MCF 10A (cell line): ENCODE measurements at regions not wholly inside any gene's neighbourhood (a gene's known extent, or its start where the extent isn't known, plus 50 kb on each side); places are given as distances from the start of the nearest gene placed in this dataset.

Experiments used
- BruUV-seq: library from RNA; stranded (reverse); fragments of 400-500 nt; replicated peaks from 2 replicates; lab custom pipeline; 2021; lab: Mats Ljungman, UMichigan
- CTCF ChIA-PET: fragments of 300-600 bp; sonication (Branson Sonifier 250); formaldehyde crosslinking; extraction: SDS; loops from one replicate; lab custom pipeline; 2021; ENCODE audit warnings: antibody characterized with exemption, inconsistent platforms; lab: Yijun Ruan, JAX
- POLR2A ChIA-PET: fragments of 300-600, 350-650 bp; sonication (Branson Sonifier 250); formaldehyde crosslinking; extraction: SDS; loops from one replicate; lab custom pipeline; 2020; ENCODE audit warnings: antibody characterized with exemption, inconsistent platforms; lab: Yijun Ruan, JAX
- DNase-seq: peaks from one replicate; pipeline ENCODE4 v3.0.0-alpha.2; 2018; ENCODE audit not compliant: unreplicated experiment
- H3K27ac Mint-ChIP-seq: one replicate; pipeline ENCODE4 v1.8.0; 2022; ENCODE audit warnings: mild to moderate bottlenecking, low read depth, mixed read lengths; ENCODE audit not compliant: unreplicated experiment
- H3K27me3 Mint-ChIP-seq: one replicate; pipeline ENCODE4 v1.8.0; 2022; ENCODE audit warnings: mixed read lengths; ENCODE audit not compliant: insufficient read depth, unreplicated experiment
- H3K36me3 Mint-ChIP-seq: one replicate; pipeline ENCODE4 v1.8.0; 2022; ENCODE audit warnings: mild to moderate bottlenecking, moderate library complexity, mixed read lengths; ENCODE audit not compliant: insufficient read depth, unreplicated experiment
- H3K4me1 Mint-ChIP-seq: one replicate; pipeline ENCODE4 v1.8.0; 2022; ENCODE audit warnings: mixed read lengths; ENCODE audit not compliant: insufficient read depth, unreplicated experiment
- H3K4me3 Mint-ChIP-seq: one replicate; pipeline ENCODE4 v1.8.0; 2022; ENCODE audit warnings: mild to moderate bottlenecking, moderate library complexity, mixed read lengths; ENCODE audit not compliant: unreplicated experiment
- H3K9me3 Mint-ChIP-seq: one replicate; pipeline ENCODE4 v1.8.0; 2022; ENCODE audit warnings: mixed read lengths; ENCODE audit not compliant: unreplicated experiment
- intact Hi-C: fragments of 100-400 bp; cut with micrococcal nuclease; formaldehyde crosslinking; loops from 2 replicates; pipeline ENCODE4 v1.14.1; 2022
- TF ChIP-seq, protein P1 (sequence below): fragments of 200-600 bp; IDR thresholded peaks from one replicate; pipeline ENCODE4 v1.8.0; 2022; ENCODE audit warnings: antibody characterized with exemption, mild to moderate bottlenecking; ENCODE audit not compliant: unreplicated experiment

DNA sequence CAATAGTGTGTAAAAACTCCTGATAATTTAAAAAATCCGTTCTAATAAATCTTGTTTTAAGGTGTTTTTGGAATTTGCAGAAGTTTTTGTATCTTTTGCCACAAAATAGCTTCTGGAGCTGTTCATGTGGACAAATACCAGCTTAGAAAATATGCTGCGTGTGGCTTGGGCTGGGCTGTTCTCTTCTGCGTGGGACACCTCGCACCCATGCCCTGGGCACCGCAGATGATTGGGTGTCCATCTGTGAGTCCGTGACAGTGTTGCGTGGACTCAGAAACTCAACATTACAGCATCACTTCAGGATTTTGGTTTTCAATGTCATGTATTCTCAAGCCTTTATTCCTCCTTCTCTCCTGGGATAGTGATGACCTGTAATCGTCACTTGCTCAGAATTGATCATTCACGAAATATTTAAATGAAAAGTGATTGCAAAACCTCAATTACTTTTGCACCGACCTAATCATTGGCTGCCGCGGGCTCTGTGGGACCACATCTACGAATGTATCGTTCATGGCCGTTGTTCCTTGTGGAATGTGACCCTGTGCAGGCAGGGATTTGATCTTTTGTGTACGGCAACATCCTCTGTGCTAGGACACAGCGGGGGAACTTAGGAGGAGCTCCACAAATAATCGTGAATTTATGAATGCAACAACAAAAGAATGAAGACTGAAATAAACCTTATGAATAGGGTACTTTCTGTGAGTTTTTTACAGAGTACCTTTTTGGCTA lies 210.3 kb upstream of the FOXF1 start:
- ChIA-PET CTCF (no interaction called here), POLR2A (interaction anchor here (1.4 kb wide), 1 partner anchor 9 kb away, joined by 3 read pairs; no protein-coding TSS in a partner anchor)
- BruUV-seq: no TSS peak
- no peak for DNase-seq
- peaks cover 6% of the 10 kb centered on the region for H3K4me1 Mint-ChIP-seq
- H3K27ac Mint-ChIP-seq: no peak overlapping the region
- H3K27me3 Mint-ChIP-seq: peaks cover 67% of the 10 kb centered on the region
- TF ChIP-seq, protein P1, sequence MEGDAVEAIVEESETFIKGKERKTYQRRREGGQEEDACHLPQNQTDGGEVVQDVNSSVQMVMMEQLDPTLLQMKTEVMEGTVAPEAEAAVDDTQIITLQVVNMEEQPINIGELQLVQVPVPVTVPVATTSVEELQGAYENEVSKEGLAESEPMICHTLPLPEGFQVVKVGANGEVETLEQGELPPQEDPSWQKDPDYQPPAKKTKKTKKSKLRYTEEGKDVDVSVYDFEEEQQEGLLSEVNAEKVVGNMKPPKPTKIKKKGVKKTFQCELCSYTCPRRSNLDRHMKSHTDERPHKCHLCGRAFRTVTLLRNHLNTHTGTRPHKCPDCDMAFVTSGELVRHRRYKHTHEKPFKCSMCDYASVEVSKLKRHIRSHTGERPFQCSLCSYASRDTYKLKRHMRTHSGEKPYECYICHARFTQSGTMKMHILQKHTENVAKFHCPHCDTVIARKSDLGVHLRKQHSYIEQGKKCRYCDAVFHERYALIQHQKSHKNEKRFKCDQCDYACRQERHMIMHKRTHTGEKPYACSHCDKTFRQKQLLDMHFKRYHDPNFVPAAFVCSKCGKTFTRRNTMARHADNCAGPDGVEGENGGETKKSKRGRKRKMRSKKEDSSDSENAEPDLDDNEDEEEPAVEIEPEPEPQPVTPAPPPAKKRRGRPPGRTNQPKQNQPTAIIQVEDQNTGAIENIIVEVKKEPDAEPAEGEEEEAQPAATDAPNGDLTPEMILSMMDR: no peak
- no peaks in the 10 kb centered on the region for H3K36me3 Mint-ChIP-seq
- H3K9me3 Mint-ChIP-seq: no peaks in the 10 kb centered on the region
- H3K4me3 Mint-ChIP-seq: no peak overlapping the region
- intact Hi-C loops: no loop called here

DNA sequence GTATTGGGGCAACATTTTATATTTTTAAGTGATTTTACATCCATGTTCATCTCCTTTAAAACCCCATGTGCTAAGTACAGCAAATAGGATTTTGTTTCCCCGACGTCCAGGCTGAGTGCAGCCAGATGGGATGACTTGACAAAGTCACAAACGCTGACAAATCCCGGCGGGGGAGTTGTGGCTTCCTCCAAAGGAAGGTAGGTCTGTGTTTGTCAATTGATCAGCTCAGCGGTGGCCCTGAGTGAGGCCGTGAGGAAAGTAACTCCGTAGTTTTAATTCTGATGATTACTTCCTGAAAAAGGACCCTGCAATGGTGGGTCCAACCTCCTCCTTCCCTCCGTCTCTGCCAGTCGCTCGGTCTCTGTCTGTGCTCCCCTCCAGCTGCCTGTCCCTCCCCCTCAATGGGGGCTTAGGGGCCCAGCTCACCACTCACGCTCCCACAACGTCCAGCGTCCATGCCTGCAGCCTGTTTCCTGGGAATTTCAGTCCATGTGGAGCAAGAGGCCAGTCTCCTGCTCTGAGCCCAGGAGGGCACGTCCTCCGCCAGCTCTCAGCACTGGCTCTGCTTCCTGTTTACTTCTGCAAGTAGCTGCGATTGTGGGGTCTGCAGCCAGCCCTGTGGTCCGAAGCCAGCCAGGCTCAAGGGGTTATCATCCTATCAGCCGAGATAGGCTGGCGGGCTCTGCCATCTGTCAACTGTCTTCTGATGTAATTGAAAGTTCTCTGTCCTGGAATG lies 209.4 kb upstream of the FOXF1 start:
- no peak overlapping the region for H3K4me3 Mint-ChIP-seq
- peaks cover 6% of the 10 kb centered on the region for H3K4me1 Mint-ChIP-seq
- no TSS peak for BruUV-seq
- ChIA-PET CTCF (interaction anchor here (0.6 kb wide), 1 partner anchor 977 kb away, joined by 3 read pairs; no protein-coding TSS in a partner anchor), POLR2A (interaction anchor here (0.7 to 1.4 kb wide), 2 partner anchors 8 to 14 kb away, joined by 3 to 4 read pairs; no protein-coding TSS in a partner anchor)
- no peak overlapping the region for H3K27ac Mint-ChIP-seq
- no peak for DNase-seq
- intact Hi-C loops: no loop called here
- H3K9me3 Mint-ChIP-seq: no peaks in the 10 kb centered on the region
- H3K27me3 Mint-ChIP-seq: peaks cover 58% of the 10 kb centered on the region
- TF ChIP-seq, protein P1: no peak
- H3K36me3 Mint-ChIP-seq: no peaks in the 10 kb centered on the region

DNA sequence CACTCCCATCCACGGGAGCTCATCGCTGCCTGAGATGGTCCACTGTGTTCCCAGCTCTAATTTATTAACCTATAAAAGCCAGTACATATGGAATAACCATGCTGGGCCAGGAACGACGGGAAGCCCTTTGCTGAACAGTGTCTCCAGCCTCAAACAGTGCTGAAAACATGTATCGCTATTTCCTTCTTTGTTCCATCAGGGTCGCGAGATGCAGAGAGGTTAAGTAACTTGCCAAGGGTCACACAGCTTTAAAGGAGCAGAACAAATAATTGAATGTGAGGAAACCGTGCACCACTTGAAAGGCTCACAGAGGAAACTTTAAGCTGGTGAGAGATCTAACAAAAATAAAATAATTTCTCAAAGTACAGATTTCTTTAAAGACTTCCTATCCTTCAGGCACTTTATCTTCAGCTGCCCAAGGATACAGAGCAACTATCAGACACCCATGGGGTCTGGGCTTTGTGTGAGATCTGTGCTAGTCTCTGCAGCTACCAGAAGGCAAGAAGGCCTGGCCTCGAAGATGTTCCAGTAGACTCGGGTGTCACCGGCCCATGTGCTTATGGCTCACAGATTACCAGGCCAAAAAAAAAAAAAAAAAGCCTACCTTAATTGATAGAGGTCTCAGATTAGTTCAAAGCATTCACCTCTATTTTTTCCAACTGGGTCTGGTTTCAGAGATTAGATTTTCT lies 207.8 kb upstream of the FOXF1 start:
- no peak overlapping the region for H3K4me3 Mint-ChIP-seq
- H3K36me3 Mint-ChIP-seq: no peaks in the 10 kb centered on the region
- no TSS peak for BruUV-seq
- intact Hi-C loops: no loop called here
- H3K4me1 Mint-ChIP-seq: peaks cover 12% of the 10 kb centered on the region
- ChIA-PET POLR2A (no interaction called here), CTCF (interaction anchor here (0.6 to 0.7 kb wide), 2 partner anchors 59 to 803 kb away, joined by 4 read pairs; no protein-coding TSS in a partner anchor)
- DNase-seq: no peak
- peaks cover 43% of the 10 kb centered on the region for H3K27me3 Mint-ChIP-seq
- TF ChIP-seq, protein P1: no peak
- no peak overlapping the region for H3K27ac Mint-ChIP-seq
- peaks cover 6% of the 10 kb centered on the region for H3K9me3 Mint-ChIP-seq
